HG02642 (cell line): ENCODE measurements at regions not wholly inside any gene's neighbourhood (a gene's known extent, or its start where the extent isn't known, plus 50 kb on each side); places are given as distances from the start of the nearest gene placed in this dataset.
"Not testable (repeated sequence)": the region's sequence is repeated elsewhere in the genome, so short reads cannot be mapped to it uniquely, and the experiment has no call there.

Source experiments
- ATAC-seq: cut with Tn5 transposase; IDR thresholded peaks from one replicate; pipeline ENCODE4 v1.9.1; 2021; ENCODE audit warnings: mild to moderate bottlenecking; ENCODE audit not compliant: unreplicated experiment, poor library complexity

GRCh38 chr13:109351236-109351635 is 435.1 kb downstream of the IRS2 start:
- no peak for ATAC-seq

GRCh38 chr13:109348519-109349258 is 437.7 kb downstream of the IRS2 start:
- no peak for ATAC-seq

GRCh38 chr13:109346060-109346459 is 440.3 kb downstream of the IRS2 start:
- ATAC-seq, result no peak

- no peak for ATAC-seq
Observed at GRCh38 chr13:109345433-109345941, 440.9 kb downstream of the IRS2 start.

- ATAC-seq, result no peak
Observed at GRCh38 chr13:109344552-109345157, 441.7 kb downstream of the IRS2 start.

- no peak for ATAC-seq
Observed at GRCh38 chr13:109336730-109337129, 449.7 kb downstream of the IRS2 start.

- no peak for ATAC-seq
Observed at GRCh38 chr13:109333893-109334651, 452.3 kb downstream of the IRS2 start.

- ATAC-seq, result no peak
Observed at GRCh38 chr13:109332506-109333499, 453.6 kb downstream of the IRS2 start.

- no peak for ATAC-seq
Observed at GRCh38 chr13:109331898-109332297, 454.5 kb downstream of the IRS2 start.

GRCh38 chr13:109331011-109331433 is 455.4 kb downstream of the IRS2 start:
- no peak for ATAC-seq

- ATAC-seq, result no peak
Observed at GRCh38 chr13:109330123-109330522, 456.3 kb downstream of the IRS2 start.

GRCh38 chr13:109329175-109329574 is 457.2 kb downstream of the IRS2 start:
- ATAC-seq, result no peak

GRCh38 chr13:109326601-109327000 is 459.8 kb downstream of the IRS2 start:
- no peak for ATAC-seq

GRCh38 chr13:109323338-109323737 is 463.0 kb downstream of the IRS2 start:
- ATAC-seq, result no peak

- no peak for ATAC-seq
Observed at GRCh38 chr13:109318945-109319590, 467.3 kb downstream of the IRS2 start.

- no peak for ATAC-seq
Observed at GRCh38 chr13:109315481-109315880, 470.9 kb downstream of the IRS2 start.

GRCh38 chr13:109314101-109314500 is 472.3 kb downstream of the IRS2 start:
- ATAC-seq, result no peak

- ATAC-seq, result no peak
Observed at GRCh38 chr13:109312399-109312798, 474.0 kb downstream of the IRS2 start.

- not testable (repeated sequence) for ATAC-seq
Observed at GRCh38 chr13:109311431-109311976, 474.9 kb downstream of the IRS2 start.
